Right forelimb (tissue), 1 donor: ENCODE measurements at regions not wholly inside any gene's neighbourhood (a gene's known extent, or its start where the extent isn't known, plus 50 kb on each side); places are given as distances from the start of the nearest gene placed in this dataset.

Experiments used
- DNase-seq: peaks from one replicate; pipeline ENCODE4 v3.0.0-alpha.2; 2018

- DNase-seq, result peak; percentile 63
These were observed 133.9 kb downstream of the FANCF start for GRCh38 chr11:22491555-22492225.

DNA sequence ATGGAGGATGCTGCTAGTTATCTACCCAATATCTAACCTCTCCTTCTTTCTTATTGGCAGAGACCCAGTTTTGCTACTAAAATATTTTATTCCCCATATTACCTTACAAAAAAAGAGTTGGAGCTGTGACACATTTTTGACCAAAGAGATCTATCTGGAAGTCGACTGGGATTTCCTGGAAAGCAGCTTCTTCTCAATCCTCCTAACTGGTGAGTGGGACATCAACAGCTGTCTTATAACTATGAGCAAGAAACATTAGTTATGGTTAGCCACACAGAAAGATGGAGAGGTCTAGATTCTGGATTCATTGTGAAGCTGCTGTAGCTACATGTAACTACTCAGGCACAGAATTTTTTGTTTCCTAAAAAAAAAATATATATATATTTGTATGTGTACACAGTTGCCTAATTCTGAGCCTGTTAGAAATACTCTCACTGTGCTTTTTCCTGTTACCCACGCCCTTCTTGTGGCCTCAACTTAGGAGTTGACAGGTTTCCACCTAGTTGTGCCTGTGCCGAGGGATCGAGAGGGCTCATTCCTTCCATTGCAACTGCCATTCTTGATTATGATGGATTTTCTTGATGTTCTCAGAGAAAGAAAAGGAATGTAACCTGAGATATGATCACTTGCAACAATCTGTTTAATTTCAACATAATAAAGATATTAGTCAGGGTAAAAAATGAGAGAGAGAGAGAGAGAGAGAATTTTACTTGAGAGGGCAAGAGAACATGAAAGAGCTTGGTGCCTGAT lies 142.0 kb downstream of the SLC17A6 start:
- no peak for DNase-seq

DNA sequence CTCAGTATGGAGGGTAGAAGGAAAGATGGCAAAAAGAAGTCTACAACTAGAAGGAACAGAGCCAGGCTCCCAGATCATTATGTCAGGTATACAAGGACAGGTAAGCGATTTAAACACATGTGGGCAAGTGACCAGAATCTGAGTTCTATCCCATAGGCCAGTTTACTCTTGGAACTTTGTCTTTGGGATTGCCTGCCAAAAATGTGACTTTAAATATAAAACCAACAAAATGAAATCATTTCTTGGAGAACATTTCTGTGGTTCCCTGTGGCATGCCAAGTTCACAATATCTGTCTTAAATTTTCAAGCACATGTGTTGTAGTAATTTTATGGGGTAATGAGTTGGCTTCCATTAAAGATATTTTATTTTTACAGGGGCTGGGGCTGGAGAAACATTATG lies 141.0 kb downstream of the SLC17A6 start:
- no peak for DNase-seq

DNA sequence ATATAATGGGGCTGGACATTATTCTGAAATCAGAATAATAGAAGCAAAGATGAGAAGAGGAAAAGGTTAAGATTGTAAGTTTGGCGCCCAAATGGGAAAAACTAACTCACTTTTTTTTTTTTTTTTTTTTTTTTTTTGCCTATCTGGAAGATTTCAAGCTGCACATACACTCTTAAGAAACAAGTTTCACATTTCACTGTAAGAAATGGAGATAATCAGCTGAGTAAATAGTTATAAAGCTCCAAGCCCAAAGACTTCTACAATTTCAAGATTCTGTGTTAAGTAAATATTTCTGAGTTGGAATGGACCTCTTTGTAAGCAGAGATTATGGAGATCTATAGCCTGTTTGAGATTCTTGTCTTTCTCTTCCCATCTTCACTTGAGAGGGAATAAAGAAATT lies 140.0 kb downstream of the SLC17A6 start:
- DNase-seq, result no peak

DNA sequence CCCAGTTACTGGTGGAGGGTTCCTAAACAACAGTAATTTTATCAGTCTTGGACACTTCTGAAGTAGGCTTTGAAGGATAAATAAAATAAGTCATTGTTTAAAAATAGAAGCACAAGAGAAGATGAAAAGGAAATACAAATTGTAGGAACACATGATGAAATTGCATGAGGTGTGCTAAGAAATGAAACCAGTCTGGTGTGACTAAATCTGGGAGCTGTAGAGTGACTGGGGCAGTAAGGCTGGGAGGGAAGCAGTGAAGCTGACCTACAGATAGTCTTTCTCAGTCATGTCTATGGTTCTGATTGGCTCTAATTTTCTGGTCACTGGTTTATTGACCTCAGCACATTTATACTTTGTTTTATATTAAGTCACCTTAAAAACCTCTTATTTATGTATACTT lies 139.1 kb downstream of the SLC17A6 start:
- no peak for DNase-seq

GRCh38 chr11:22476589-22476988 lies 138.4 kb downstream of the SLC17A6 start:
- no peak for DNase-seq

DNA sequence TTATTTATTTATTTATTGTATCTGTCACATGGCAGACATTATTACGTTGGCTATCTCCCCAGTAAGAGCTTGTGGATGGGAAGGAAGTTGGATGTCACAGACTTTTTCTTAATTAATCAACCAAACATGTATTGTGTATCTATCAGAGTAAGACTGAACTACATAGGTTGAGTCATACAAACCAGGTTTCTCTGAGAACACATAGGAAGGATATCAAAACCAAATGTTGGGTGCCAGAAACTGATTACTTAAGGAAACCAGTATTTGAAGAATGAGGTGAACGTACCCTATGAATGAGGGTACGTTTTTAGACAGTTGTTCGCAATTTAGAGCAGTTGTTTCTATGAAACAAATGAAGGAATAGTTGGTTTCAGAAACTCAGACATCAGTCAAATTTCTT lies 136.4 kb downstream of the SLC17A6 start:
- no peak for DNase-seq

GRCh38 chr11:22473586-22473985 lies 135.4 kb downstream of the SLC17A6 start:
- DNase-seq, result no peak

- DNase-seq, result no peak
These were observed 134.1 kb downstream of the SLC17A6 start for GRCh38 chr11:22472306-22472705.

- no peak for DNase-seq
These were observed 133.2 kb downstream of the SLC17A6 start for GRCh38 chr11:22471385-22471784.

GRCh38 chr11:22467741-22468140 lies 129.6 kb downstream of the SLC17A6 start:
- no peak for DNase-seq

- DNase-seq, result no peak
These were observed 129.1 kb downstream of the SLC17A6 start for GRCh38 chr11:22467248-22467647.

DNA sequence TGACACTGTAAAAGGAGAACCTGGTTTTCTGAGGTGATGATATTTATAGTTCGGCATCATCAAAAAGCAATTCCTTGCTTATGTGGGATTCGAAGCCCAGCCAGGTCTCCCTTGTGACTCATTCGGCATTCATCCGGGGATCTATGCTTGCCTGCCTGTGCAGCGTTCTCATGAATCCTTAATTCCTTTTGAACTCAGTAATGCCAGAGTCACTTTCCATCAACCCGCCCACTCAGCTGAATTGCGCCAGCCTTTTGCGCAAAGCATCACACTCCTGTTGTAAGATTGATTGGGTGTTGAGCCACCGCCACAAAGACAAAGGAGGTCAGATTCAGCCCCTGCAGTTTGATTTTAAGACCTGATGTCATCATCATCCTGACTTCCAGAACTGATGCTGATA lies 128.6 kb downstream of the SLC17A6 start:
- DNase-seq, result no peak

- DNase-seq, result no peak
These were observed 128.2 kb downstream of the SLC17A6 start for GRCh38 chr11:22466351-22466750.

GRCh38 chr11:22465620-22466019 lies 127.4 kb downstream of the SLC17A6 start:
- no peak for DNase-seq

DNA sequence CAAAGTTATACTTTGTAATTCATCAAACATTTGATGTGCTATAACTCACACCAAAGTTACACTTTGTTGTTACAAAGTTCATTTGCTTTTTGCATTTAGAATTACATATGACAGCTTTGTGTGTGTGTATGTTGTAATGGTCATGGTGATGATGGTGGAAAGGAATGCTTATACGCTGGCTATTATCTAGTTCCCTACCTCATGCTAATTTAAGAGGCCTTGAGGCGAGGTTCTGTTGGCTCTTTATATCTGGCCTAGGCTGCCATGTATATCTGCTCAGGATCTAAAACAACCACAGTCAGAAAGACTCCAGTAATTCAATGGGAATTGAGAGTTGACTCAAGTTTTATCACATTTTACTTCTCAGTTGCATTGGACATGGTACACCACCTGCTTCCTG lies 123.4 kb downstream of the SLC17A6 start:
- DNase-seq, result no peak

DNA sequence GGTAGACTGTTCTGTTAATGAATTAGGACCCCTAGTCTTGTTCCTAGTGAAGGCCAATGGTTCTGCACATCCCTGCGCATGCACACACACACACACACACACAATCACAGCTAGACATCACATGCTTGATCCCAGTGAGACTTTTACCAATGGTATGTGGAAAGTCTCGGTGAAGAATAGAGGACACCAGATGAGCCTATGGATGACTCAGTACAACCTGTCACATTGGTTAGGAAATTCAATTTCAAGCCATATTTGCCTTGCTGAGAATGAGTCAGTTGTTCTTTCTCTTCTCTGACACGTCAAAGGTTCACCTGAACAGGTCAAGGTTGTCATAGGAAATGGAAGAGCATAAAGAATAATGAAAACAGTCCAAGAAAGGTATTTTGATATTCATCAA lies 122.0 kb downstream of the SLC17A6 start:
- DNase-seq, result no peak

- DNase-seq, result no peak
These were observed 120.9 kb downstream of the SLC17A6 start for GRCh38 chr11:22459048-22459447.

- no peak for DNase-seq
These were observed 120.0 kb downstream of the SLC17A6 start for GRCh38 chr11:22458161-22458560.

DNA sequence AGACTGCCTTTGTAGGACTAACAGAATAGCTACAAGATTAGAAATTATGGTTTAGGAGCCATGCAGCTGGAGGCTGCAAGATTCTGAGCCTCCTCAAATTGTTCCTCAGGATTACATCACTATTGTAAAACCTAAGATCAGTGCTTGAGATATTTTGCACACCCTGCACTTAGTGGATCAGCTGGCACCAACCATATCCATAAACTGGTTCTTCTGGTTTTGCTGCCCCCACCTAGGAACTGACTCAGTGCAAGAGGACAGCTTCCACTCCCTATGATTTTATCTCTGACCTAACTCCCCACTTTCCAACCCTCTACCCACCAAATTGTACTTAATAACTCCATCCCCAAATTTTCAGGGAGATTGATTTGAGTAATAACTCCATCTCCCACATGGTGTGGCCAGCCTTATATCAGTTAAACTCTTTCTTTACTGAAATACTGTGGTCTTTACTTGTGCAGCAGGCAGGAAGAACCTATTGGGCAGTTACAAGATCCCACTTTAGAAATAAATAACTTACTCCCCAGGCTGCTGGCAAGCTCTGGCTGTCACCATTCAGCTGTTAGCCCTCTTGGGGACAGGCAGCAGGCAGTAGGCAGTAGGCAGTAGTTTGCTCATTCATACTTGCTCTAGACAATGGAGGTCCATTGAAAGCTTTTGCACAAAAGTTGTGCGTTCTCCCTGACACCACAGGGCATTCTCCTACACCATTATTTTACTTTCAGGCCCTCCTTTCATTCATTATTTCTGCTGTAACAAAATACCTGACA lies 119.0 kb downstream of the SLC17A6 start:
- DNase-seq, result no peak

GRCh38 chr11:22454461-22455090 lies 116.4 kb downstream of the SLC17A6 start:
- no peak for DNase-seq

- no peak for DNase-seq
These were observed 111.3 kb downstream of the SLC17A6 start for GRCh38 chr11:22449441-22449840.

- no peak for DNase-seq
These were observed 105.9 kb downstream of the SLC17A6 start for GRCh38 chr11:22444076-22444475.
